ENCODE measurements at regions not wholly inside any gene's neighbourhood (a gene's known extent, or its start where the extent isn't known, plus 50 kb on each side); places are given as distances from the start of the nearest gene placed in this dataset.

GRCh38 chr3:159887168-159887567, 101.5 kb upstream of the IL12A start:
- Histone ChIP-seq H3K27ac (ENCODE audit: low read depth in 2 of 2, low read length in 1 of 2) (peak overlapping the region in 1 of 2 experiments; percentile 16; a peak in 1 of 4 replicates), H3K4me2 (no peak overlapping the region), H3F3A (replicated peaks; ENCODE audit: insufficient read depth) (peaks cover 17% of the 10 kb centered on the region), H3K9me2 (no peaks in the 10 kb centered on the region), H4K20me1 (ENCODE audit: insufficient read depth) (no peaks in the 10 kb centered on the region), H3K4me3 (ENCODE audit: low read depth in 2 of 2, low read length in 1 of 2) (no peak overlapping the region), H3K9me3 (no peaks in the 10 kb centered on the region), H3K36me3 (replicated peaks in 1 of 2; ENCODE audit: control insufficient read depth in 1 of 2, insufficient read depth in 2 of 2, low read length in 1 of 2) (peaks cover 31 to 34% of the 10 kb centered on the region in 2 experiments), H3K9ac (no peak overlapping the region), H3K27me3 (ENCODE audit: insufficient read depth) (no peaks in the 10 kb centered on the region), H2AFZ (ENCODE audit: low read depth) (no peak overlapping the region), H3K79me2 (ENCODE audit: insufficient read depth) (peaks cover 48% of the 10 kb centered on the region), H3K4me1 (ENCODE audit: control insufficient read depth in 1 of 2, insufficient read depth in 2 of 2, low read depth in 1 of 2, low read length in 1 of 2) (peaks cover 19 to 38% of the 10 kb centered on the region in 2 experiments)
- 96% methylated on average over 5 of the region's 5 CpGs for WGBS (ENCODE audit: low lambda C conversion rate)
- CTCF ChIA-PET = interaction anchor here (0.8 to 12.9 kb wide), 6 partner anchors 47 to 1041 kb away, joined by 3 to 270 read pairs (median 23); partner anchors contain the start of genes IL12A and SCHIP1
- no peak for TF ChIP-seq FOXJ3 (CRISPR knock-in tag; IDR thresholded peaks at IDR 0.05)
- POLR2A ChIA-PET = interaction anchor here (1.6 to 1.7 kb wide), 2 partner anchors 47 to 58 kb away, joined by 4 read pairs; partner anchors contain the start of gene SCHIP1
- no peak for DNase-seq

- H3F3A ChIP-seq (replicated peaks; ENCODE audit: insufficient read depth) = peaks cover 12% of the 10 kb centered on the region
- no peaks in the 10 kb centered on the region for H3K9me2 ChIP-seq
- H3K36me3 ChIP-seq (replicated peaks in 1 of 2; ENCODE audit: control insufficient read depth in 1 of 2, insufficient read depth in 2 of 2, low read length in 1 of 2) = peaks cover 31 to 41% of the 10 kb centered on the region in 2 experiments
- TF ChIP-seq FOXJ3 (CRISPR knock-in tag; IDR thresholded peaks at IDR 0.05) (no peak), MAX (IDR thresholded peaks at IDR 0.05; ENCODE audit: low read depth) (no peak), FOSL2 (IDR thresholded peaks at IDR 0.05; ENCODE audit: borderline replicate concordance, low read depth) (no peak), RCOR1 (IDR thresholded peaks at IDR 0.05; ENCODE audit: low read length) (no peak), POLR2AphosphoS5 (IDR thresholded peaks at IDR 0.05; ENCODE audit: low read depth, low read length) (no peak), CHD2 (IDR thresholded peaks at IDR 0.05; ENCODE audit: low read length, partially characterized antibody) (no peak), RXRA (IDR thresholded peaks at IDR 0.05; ENCODE audit: borderline replicate concordance, low read depth) (no peak), TEAD4 (IDR thresholded peaks at IDR 0.05; ENCODE audit: borderline replicate concordance, insufficient read depth) (no peak), NFIC (IDR thresholded peaks at IDR 0.05; ENCODE audit: borderline replicate concordance) (no peak), GATA2 (CRISPR knock-in tag; IDR thresholded peaks at IDR 0.05) (no peak), EP300 (IDR thresholded peaks at IDR 0.05; ENCODE audit: borderline replicate concordance in 1 of 2, low read depth in 1 of 2, low read length in 1 of 2) (no peak), EZH2phosphoT487 (IDR thresholded peaks at IDR 0.05; ENCODE audit: borderline replicate concordance, low read depth) (no peak), USF1 (IDR thresholded peaks at IDR 0.05; ENCODE audit: borderline replicate concordance, low read depth) (no peak), ZBTB33 (IDR thresholded peaks at IDR 0.05; ENCODE audit: borderline replicate concordance, low read depth) (no peak)
- POLR2A ChIA-PET = interaction anchor here (1.0 kb wide), 1 partner anchor 59 kb away, joined by 3 read pairs; no protein-coding TSS in a partner anchor
- 98% methylated on average over 3 of the region's 3 CpGs for WGBS (ENCODE audit: low lambda C conversion rate)
- peaks cover 12 to 35% of the 10 kb centered on the region in 2 experiments for H3K4me1 ChIP-seq (ENCODE audit: control insufficient read depth in 1 of 2, insufficient read depth in 2 of 2, low read depth in 1 of 2, low read length in 1 of 2)
- no peak overlapping the region for H3K9ac ChIP-seq
- no peak for DNase-seq
- no peaks in the 10 kb centered on the region for H4K20me1 ChIP-seq (ENCODE audit: insufficient read depth)
- no peak overlapping the region for H3K4me3 ChIP-seq (ENCODE audit: low read depth in 2 of 2, low read length in 1 of 2)
- no peaks in the 10 kb centered on the region for H3K9me3 ChIP-seq
- H3K27me3 ChIP-seq (ENCODE audit: insufficient read depth) = no peaks in the 10 kb centered on the region
- peak overlapping the region in 1 of 2 experiments; percentile 14; a peak in 1 of 4 replicates for H3K27ac ChIP-seq (ENCODE audit: low read depth in 2 of 2, low read length in 1 of 2)
- no peak overlapping the region for H3K4me2 ChIP-seq
- CTCF ChIA-PET = interaction anchor here (0.9 to 12.9 kb wide), 8 partner anchors 23 to 1042 kb away, joined by 3 to 270 read pairs (median 6); partner anchors contain the start of gene IL12A
- H3K79me2 ChIP-seq (ENCODE audit: insufficient read depth) = peaks cover 43% of the 10 kb centered on the region
- no peak overlapping the region for H2AFZ ChIP-seq (ENCODE audit: low read depth)
Observed at GRCh38 chr3:159887911-159888310, 100.7 kb upstream of the IL12A start.
